Left hindlimb (tissue), 1 donor: ENCODE measurements at regions not wholly inside any gene's neighbourhood (a gene's known extent, or its start where the extent isn't known, plus 50 kb on each side); places are given as distances from the start of the nearest gene placed in this dataset.
"Not testable (repeated sequence)": the region's sequence is repeated elsewhere in the genome, so short reads cannot be mapped to it uniquely, and the experiment has no call there.

ENCODE experiments used
- DNase-seq: peaks from one replicate; pipeline ENCODE4 v3.0.0-alpha.2; 2018

DNA sequence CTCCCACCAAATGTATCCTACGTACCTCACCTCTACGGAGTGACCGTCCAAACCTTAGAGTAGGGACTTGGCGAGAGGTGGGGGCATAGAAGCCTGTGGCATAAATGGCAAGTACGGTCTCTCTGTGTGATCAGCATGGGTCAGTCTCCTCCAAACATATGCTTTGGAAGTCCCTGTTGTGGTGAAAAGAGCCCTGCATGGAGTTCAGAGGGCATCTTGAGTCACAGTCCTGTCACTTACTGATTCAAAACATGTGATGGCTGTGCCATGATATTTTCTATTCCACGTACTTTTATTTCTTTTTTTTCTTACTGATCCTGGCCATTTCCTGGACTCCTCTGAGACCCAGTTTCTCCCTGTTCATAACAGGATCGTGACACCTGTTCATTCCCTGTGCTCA, 67.5 kb upstream of the CEP85L start:
- DNase-seq = no peak

DNA sequence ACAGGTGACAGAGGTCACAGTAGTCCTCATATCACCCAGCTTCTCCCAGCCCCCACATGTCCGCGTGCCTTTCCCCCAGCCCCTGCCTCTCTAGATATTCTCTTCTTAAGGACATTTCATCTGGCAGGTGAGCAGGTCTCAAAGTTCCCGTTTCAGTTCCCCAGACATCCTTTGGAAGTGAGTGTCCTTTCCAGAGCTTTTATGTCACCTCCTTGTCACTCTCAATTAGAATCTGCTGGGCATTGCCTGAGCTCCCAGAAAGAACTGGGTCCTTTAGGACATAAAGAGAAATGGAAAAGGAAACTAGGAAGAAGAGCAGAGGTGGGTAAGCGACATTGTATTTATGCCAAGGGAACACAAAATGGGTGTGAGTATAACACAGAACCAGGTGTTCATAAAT, 66.9 kb upstream of the CEP85L start:
- no peak for DNase-seq

DNA sequence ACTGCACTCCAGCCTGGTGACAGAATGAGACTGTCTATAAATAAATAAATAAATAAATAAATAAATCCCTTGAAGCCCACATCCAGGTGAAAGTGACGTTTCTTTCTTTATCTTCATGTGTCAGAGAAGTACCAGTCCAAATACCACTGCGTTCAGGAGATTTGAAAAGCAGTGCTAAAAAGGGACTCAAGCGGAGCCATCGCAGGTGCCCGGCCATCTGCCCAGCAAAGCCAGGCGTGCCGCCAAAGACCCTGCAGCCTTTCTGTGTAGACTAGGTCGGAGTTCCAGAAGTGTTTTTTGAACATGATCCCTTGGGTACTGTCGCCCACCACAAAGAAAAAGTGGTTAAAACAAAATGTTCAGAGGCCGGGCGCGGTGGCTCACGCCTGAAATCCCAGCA, 65.7 kb upstream of the CEP85L start:
- no peak for DNase-seq

DNA sequence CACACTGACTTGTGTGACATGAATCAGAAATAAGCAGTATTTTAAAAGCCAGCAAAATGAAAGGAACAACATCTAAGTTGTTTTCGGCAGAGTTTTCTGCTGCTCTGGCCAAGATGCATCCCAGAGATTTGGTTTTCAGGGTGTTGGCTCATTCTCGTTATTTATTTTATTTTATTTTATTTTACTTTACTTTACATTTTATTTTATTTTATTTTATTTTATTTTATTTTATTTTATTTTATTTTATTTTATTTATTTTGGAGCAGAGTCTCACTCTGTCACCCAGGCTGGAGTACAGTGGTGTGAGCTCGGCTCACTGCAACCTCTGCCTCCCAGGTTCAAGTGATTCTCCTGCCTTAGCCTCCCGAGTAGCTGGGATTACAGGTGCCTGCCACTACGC, 64.5 kb upstream of the CEP85L start:
- DNase-seq = not testable (repeated sequence)

DNA sequence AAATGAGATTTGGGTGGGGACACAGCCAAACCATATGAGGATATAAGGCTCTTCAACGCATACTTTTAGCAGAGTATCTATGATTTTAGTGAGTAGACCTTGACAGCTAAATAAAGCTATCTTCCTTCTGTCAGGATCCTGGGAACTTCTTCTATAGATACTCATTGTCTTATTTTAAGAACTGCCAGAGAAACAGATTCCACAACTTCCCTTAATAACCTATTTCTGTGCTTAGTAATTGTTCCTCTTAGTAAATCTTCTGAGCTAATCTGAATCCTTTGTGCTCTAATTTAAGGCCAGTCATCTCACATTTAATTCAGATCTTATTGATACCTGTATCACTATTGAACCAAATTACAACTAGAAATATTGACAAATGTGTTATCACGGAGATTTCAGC, 64.0 kb upstream of the CEP85L start:
- DNase-seq = no peak

DNA sequence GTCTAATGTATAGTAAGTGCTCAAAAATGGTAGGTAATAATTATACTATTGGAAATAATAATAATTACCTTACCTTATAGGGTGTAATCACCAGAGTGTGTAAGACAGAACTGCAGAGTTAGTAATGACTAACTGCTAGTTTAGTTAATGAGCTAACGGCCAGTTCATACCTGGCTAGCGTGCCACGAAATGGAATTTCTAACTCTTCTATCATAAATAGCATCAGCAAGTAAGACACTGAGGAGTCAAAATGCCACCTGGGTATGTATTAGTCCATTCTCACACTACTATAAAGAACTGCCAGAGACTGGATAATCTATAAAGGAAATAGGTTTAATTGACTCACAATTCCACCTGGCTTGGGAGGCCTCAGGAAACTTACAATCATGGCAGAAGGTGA, 63.4 kb upstream of the CEP85L start:
- DNase-seq = no peak

DNA sequence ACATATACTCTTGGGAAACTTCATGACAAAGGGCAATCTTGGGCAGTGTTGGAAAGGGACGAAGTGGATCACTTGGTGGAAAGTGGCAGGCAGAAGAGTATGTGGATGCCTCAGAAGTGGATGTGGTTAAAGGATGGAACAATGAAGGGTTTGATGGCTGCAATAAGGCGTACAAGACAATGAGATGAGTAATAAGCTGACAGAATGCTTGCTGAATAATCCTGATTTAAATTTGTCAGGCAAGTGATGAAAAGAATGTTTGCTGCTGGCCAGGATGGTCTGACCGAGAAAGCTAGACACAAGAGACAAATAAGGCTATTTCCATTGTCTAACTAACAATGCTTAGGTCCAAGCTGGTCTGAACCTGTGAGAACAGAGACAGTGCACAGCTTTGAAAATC, 61.6 kb upstream of the CEP85L start:
- DNase-seq = no peak

DNA sequence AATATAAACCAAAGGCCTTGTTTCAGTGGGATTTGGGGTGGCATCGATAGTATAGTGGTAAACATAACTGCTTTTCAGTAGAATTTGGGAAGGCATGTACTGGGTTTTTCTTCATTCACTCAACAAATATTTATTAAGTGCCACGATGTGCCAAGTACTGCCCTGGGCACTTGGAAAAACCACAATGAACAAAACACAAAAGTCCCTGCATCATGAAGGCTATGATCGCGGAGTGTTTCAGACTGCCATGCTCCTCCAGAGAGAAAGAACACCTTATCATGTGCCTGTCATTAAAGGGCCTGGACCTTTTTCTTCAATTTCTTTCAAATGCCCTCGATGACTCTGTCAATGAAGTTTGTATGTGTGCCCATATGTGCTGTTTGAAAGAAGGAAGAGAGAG, 59.2 kb upstream of the CEP85L start:
- DNase-seq = no peak

DNA sequence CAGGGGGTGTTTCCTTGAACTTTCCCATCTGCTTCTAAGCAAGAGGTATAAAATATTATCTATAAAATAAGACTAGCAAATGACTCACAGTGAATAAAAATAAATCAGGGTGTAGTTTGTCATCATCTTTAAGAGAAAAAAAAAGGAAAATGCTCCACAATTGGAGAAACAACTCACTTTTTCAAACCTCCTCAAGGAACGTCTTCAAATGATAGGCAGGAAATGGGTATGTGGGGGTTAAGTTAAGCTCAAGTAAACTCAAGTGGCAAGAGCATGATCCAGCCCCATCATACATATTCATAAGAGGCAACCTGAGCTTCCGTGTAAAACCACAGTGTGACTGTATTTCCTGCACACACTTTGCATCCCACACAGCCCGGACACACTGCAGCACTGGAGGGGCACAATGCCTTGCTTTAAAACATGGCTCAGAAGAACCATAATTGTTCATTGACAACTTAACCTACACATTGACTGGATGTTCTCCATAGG, 58.5 kb upstream of the CEP85L start:
- DNase-seq = no peak

DNA sequence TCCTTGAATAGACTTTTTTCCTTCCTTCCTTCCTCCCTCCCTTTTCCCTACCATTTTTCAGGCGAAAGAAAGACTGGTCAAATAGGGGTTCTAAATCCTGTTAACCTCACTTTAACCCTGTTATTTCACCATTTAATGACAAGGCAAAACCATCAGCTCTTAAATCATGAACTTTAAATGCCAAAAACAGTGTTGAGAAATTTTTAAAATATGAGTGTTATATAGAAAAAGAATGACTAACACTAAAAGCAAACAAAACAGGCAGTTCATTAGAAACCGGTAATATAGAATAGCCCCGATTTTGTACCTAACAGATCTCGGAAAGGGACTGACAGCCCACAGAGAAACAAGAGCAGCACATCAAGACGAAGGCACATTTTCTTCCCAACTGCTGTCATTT, 57.4 kb upstream of the CEP85L start:
- DNase-seq = no peak

DNA sequence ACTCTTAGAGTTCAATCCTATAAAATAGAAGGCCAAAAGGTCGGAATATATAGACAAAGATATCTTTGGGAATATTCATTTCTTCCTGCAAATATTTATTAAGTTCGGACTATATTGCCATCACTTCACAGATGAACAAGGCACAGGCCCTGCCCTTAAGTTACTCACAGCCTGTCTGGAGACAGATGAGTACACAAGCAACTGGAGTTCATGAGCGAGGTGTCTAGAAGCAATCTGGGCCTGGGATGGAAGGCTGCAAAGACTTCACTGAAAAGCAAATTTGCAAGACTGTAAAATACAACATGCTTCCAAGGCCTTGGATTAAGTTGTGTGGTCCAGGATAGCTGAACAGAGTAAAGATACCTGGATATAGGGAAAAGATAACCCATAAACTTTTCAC, 56.7 kb upstream of the CEP85L start:
- no peak for DNase-seq

DNA sequence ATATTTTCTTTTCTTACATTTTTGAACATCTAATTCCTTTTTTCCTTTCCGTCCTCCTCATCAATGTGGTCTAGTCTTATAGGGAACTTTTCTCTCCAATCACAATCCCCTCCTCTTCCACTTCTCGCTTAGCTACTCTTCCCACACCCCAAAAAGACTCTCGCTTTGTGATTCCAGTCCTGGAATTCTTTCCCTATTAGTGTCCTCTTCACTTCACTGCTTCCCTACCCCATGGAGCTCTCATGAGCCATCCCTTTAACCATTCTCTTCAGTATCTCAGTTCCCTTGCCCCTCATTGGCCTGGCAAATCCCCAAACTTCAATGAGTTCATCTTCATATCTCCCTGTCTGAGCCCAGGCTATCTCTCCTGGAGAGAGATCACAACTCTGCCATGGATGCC, 55.3 kb upstream of the CEP85L start:
- no peak for DNase-seq

DNA sequence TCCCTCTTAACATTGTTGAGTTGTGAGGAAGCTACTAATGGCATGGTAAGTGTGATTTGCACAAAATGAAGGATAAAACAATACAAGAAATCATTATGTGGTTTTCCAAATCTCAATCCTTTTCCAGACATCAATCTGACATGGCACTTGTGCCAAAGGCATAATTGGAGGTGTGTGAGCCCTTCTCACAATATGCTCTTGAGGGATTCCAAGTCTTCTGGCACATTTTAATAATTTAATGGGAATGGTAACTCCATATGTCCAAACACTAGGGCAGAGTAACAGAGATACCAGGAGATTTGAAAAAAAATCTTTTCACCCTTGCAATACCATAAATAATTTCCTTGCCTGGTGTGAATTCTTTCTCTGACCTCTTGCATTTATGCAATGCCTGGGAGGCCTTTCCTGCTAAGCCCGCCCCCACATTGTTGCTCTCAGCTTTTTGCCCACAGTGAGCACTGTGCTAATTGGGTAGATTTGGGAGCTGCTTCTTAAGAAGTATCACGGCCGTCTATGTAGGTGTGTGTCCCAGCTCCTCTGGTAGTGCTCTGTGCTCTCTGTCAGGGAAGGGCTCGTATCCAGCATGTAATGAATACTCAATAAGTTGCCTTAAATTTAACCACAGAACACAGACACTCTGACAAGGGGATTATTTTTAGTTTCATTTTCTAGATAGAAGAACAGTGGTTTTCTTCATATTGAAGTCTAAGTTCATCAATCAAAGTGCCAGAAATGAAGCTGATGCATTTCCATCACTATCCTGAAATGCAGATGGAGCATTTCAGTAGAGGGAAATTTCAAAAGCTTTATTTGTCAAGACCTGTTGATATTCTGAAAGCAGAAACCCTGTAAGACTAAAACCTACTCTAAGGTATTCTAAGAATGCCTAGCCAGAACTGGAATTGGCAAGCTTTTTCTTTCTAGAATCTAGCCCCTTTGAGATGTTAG, 54.4 kb upstream of the CEP85L start:
- no peak for DNase-seq

DNA sequence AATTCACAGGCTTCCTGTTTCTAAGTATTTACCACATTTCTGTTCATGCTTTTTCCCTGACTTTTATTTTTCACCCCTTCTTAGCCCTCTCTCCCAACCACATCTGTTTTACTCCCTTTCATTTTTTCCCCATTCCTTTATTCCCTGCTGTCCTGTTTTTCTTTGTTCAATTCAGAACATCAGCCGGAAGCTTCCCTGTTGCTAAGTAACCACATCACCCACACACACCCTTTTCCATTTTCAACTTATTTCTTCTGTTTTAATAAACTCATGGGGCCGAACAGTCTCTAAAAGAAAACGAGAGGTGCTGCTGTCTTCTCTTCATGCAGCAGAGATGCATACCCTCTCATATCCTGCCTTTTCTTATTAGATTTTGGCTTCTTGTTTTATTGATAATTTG, 53.5 kb upstream of the CEP85L start:
- no peak for DNase-seq

DNA sequence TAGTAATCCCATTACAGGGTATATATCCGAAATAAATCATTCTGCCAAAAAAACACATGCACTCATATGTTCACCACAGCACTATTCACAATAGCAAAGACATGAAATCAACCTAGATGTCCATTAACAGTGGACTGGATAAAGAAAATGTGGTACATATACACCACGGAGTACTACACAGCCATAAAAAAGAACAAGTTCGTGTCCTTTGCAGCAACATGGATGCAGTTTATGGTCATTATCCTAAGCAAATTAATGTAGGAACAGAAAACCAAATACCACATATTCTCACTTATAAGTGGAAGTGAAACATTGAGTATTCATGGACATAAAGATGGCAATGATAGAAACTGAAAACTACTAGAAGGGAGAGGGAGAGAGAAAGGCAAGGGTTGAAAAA, 49.9 kb upstream of the CEP85L start:
- DNase-seq = not testable (repeated sequence)
